ENCODE measurements at regions not wholly inside any gene's neighbourhood (a gene's known extent, or its start where the extent isn't known, plus 50 kb on each side); places are given as distances from the start of the nearest gene placed in this dataset.

DNA sequence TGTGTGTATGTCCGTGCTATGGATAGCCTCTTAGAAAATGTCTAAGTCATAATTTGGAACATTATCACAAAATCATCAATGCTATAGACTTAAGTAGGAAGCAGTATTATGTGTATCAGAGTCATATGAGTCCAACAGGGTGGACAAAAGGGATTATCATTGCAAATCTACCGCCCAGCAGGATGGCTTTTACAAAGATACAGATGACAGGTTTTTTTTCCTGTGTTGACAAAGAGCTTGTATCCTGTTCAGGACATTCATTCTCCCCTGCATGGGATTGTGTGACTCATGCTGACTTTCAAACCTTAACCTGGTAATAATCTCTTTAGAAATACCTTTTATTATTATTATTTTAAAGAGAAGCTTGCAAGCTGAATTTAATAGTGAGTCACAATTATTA, 310.3 kb upstream of the GNPDA2 start:
- TF ChIP-seq, protein P1, sequence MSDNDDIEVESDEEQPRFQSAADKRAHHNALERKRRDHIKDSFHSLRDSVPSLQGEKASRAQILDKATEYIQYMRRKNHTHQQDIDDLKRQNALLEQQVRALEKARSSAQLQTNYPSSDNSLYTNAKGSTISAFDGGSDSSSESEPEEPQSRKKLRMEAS (IDR thresholded peaks at IDR 0.05) = no peak
- TF ChIP-seq, protein P2, sequence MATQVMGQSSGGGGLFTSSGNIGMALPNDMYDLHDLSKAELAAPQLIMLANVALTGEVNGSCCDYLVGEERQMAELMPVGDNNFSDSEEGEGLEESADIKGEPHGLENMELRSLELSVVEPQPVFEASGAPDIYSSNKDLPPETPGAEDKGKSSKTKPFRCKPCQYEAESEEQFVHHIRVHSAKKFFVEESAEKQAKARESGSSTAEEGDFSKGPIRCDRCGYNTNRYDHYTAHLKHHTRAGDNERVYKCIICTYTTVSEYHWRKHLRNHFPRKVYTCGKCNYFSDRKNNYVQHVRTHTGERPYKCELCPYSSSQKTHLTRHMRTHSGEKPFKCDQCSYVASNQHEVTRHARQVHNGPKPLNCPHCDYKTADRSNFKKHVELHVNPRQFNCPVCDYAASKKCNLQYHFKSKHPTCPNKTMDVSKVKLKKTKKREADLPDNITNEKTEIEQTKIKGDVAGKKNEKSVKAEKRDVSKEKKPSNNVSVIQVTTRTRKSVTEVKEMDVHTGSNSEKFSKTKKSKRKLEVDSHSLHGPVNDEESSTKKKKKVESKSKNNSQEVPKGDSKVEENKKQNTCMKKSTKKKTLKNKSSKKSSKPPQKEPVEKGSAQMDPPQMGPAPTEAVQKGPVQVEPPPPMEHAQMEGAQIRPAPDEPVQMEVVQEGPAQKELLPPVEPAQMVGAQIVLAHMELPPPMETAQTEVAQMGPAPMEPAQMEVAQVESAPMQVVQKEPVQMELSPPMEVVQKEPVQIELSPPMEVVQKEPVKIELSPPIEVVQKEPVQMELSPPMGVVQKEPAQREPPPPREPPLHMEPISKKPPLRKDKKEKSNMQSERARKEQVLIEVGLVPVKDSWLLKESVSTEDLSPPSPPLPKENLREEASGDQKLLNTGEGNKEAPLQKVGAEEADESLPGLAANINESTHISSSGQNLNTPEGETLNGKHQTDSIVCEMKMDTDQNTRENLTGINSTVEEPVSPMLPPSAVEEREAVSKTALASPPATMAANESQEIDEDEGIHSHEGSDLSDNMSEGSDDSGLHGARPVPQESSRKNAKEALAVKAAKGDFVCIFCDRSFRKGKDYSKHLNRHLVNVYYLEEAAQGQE (IDR thresholded peaks at IDR 0.05; ENCODE audit: low read depth) = no peak
- TF ChIP-seq CREB1 (IDR thresholded peaks at IDR 0.05; ENCODE audit: low read depth) (no peak), TCF12 (IDR thresholded peaks at IDR 0.05; ENCODE audit: low read depth) (no peak), RAD21 (IDR thresholded peaks at IDR 0.05; ENCODE audit: low read depth) (no peak), FOXM1 (IDR thresholded peaks at IDR 0.05; ENCODE audit: borderline replicate concordance, low read depth) (no peak), CEBPB (IDR thresholded peaks at IDR 0.05) (no peak), EP300 (IDR thresholded peaks at IDR 0.05; ENCODE audit: borderline replicate concordance) (no peak), TEAD4 (IDR thresholded peaks at IDR 0.05) (no peak), TAF1 (IDR thresholded peaks at IDR 0.05; ENCODE audit: low read depth) (no peak), NFIC (IDR thresholded peaks at IDR 0.05) (no peak)
- TF ChIP-seq, protein P3, sequence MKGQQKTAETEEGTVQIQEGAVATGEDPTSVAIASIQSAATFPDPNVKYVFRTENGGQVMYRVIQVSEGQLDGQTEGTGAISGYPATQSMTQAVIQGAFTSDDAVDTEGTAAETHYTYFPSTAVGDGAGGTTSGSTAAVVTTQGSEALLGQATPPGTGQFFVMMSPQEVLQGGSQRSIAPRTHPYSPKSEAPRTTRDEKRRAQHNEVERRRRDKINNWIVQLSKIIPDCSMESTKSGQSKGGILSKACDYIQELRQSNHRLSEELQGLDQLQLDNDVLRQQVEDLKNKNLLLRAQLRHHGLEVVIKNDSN (IDR thresholded peaks at IDR 0.05) = no peak

DNA sequence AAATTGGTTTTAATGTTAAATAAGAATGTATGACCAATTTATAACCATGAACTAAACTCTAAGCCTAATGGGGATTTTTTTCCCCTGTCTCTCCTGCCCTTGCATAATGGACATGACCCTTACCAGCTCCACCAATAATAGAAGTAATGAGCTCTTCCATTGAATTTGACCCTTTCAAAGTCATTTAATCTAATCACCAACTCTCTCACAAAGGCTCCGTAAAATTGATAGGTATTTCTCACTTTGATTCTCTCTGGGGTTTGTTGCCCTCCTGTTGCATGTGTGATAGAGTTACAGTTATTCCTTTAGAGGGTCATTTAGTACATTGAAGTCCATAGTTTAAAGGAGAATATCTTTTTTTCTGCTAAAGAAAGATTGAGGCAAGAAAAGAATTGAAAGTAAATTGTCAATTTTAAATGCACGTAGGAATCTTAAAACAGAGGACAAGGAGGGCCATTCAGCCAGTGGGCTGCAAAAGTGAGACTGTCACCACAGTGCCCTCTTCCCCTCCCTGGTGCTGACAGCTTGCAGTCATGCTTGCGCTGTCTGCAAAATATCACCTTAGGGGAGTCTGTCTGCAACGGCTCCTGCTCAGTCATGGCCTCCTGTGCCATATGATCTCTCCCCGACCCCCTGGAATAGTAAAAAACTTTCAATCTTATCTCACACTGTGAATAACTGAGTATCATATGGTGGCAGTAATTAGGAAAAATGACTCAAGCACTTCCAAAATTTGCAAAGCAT, 307.5 kb upstream of the GNPDA2 start:
- no peak for TF ChIP-seq CREB1 (IDR thresholded peaks at IDR 0.05; ENCODE audit: low read depth)
- TF ChIP-seq EGR1 (IDR thresholded peaks at IDR 0.05) = no peak
- TF ChIP-seq YY1 (IDR thresholded peaks at IDR 0.05; ENCODE audit: low read depth) = no peak
- TF ChIP-seq, protein P1 (IDR thresholded peaks at IDR 0.05) = no peak
- TF ChIP-seq TCF12 (IDR thresholded peaks at IDR 0.05; ENCODE audit: low read depth) = no peak
- no peak for TF ChIP-seq TEAD4 (IDR thresholded peaks at IDR 0.05)
- TF ChIP-seq NFIC (IDR thresholded peaks at IDR 0.05) = no peak
- TF ChIP-seq, protein P2 (IDR thresholded peaks at IDR 0.05; ENCODE audit: low read depth) = no peak
- TF ChIP-seq ZBTB7A (IDR thresholded peaks at IDR 0.05; ENCODE audit: low read depth) = no peak
- no peak for TF ChIP-seq TAF1 (IDR thresholded peaks at IDR 0.05; ENCODE audit: low read depth)
- no peak for TF ChIP-seq RAD21 (IDR thresholded peaks at IDR 0.05; ENCODE audit: low read depth)
- TF ChIP-seq, protein P3 (IDR thresholded peaks at IDR 0.05) = no peak
- TF ChIP-seq EP300 (IDR thresholded peaks at IDR 0.05; ENCODE audit: borderline replicate concordance) = no peak
- TF ChIP-seq CEBPB (IDR thresholded peaks at IDR 0.05) = no peak

DNA sequence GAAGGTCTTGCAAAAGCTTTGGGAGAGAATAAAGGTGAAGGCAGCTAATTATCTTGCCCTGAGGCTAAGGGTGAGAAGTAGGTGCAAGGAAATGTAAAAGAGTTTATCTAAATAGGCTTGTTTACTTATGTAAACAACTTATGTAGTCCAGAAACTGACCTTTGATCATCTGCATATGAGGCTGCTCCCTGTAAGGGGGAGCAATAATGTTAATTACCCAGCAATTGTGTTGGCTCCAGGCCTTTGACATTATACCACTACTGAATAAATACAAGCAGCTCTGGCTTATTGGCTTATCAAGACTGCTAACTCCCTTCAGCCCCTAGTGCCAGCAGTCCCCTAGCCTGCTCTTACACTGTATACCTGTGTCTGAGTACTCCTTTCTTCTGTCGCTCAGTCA, 303.7 kb upstream of the GNPDA2 start:
- TF ChIP-seq CREB1 (IDR thresholded peaks at IDR 0.05; ENCODE audit: low read depth) = no peak
- no peak for TF ChIP-seq TAF1 (IDR thresholded peaks at IDR 0.05; ENCODE audit: low read depth)
- TF ChIP-seq, protein P2 (IDR thresholded peaks at IDR 0.05; ENCODE audit: low read depth) = no peak
- TF ChIP-seq, protein P1 (IDR thresholded peaks at IDR 0.05) = no peak
- TF ChIP-seq EGR1 (IDR thresholded peaks at IDR 0.05) = no peak
- TF ChIP-seq, protein P3 (IDR thresholded peaks at IDR 0.05) = no peak
- no peak for TF ChIP-seq CEBPB (IDR thresholded peaks at IDR 0.05)
- no peak for TF ChIP-seq FOXM1 (IDR thresholded peaks at IDR 0.05; ENCODE audit: borderline replicate concordance, low read depth)
- no peak for TF ChIP-seq ZBTB7A (IDR thresholded peaks at IDR 0.05; ENCODE audit: low read depth)
- no peak for TF ChIP-seq NFIC (IDR thresholded peaks at IDR 0.05)
- no peak for TF ChIP-seq TCF12 (IDR thresholded peaks at IDR 0.05; ENCODE audit: low read depth)
- TF ChIP-seq EP300 (IDR thresholded peaks at IDR 0.05; ENCODE audit: borderline replicate concordance) = no peak
- no peak for TF ChIP-seq YY1 (IDR thresholded peaks at IDR 0.05; ENCODE audit: low read depth)
- no peak for TF ChIP-seq TEAD4 (IDR thresholded peaks at IDR 0.05)
- TF ChIP-seq RAD21 (IDR thresholded peaks at IDR 0.05; ENCODE audit: low read depth) = no peak

All from Ishikawa (cell line).